ENCODE measurements at regions not wholly inside any gene's neighbourhood (a gene's known extent, or its start where the extent isn't known, plus 50 kb on each side); places are given as distances from the start of the nearest gene placed in this dataset.

DNA sequence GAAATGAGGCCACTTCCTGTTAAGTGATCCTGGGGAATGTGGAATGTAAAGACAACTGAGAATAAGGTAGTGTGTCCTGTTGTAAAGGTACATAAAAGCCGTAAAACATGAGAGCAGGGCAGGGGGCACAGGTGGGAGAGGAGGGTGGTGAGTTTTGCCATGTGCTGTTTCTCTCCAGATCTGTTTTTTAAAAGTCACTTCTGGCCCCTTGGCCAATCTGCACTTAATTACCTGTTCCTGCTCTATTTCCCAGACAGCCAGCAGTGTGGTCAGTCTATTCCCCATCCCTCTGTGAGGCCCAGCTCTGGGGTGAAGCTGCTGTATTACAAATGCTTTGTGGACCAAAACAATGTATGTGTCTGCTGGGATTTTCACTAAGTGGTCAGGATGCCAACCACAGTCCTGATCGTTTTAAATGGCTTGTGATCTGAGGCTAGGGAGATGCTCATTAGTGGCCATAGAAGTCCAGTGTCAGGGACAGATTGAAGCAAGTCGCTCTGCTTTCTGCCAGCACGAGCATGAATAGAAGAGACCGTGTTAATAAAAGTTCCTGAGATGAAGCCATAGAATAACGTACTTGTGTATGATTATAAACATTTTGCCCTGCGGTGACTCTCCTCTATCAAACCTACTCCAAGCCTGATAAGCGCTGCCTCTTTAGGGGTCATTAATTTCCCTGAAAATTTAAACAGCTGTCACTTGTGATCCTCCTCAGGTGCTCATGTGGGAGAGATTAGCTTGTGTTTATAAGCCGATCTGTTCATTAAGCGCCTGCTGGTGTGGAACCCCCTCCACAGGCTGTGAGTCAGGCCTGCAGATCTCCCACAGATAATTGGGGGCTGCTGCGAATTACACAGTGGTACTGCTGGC, 111.8 kb upstream of the CENPW start:
- DNase-seq (peak in 4 of 5 donors; percentile 86 to 94 (median 88)), FAIRE-seq (no peak)
- no peak overlapping the region for H3K9ac ChIP-seq (ENCODE audit: low read length in 3 of 3)
- H3K9me3 ChIP-seq (ENCODE audit: control insufficient read depth in 2 of 3, insufficient read depth in 1 of 3, low read length in 3 of 3) = no peaks in the 10 kb centered on the region
- H3K36me3 ChIP-seq (ENCODE audit: control insufficient read depth in 2 of 3, insufficient read depth in 3 of 3, low read length in 3 of 3) = no peaks in the 10 kb centered on the region
- intact Hi-C loops (cut with DNase I) = no loop called here
- no peak overlapping the region for H3K4me3 ChIP-seq (ENCODE audit: low read length in 3 of 3)
- no peaks in the 10 kb centered on the region for H3K27me3 ChIP-seq (ENCODE audit: control insufficient read depth, insufficient read depth, low read length)
- no peak overlapping the region for H3K27ac ChIP-seq (ENCODE audit: low read depth in 2 of 2, low read length in 2 of 2)
- TF ChIP-seq, protein P1, sequence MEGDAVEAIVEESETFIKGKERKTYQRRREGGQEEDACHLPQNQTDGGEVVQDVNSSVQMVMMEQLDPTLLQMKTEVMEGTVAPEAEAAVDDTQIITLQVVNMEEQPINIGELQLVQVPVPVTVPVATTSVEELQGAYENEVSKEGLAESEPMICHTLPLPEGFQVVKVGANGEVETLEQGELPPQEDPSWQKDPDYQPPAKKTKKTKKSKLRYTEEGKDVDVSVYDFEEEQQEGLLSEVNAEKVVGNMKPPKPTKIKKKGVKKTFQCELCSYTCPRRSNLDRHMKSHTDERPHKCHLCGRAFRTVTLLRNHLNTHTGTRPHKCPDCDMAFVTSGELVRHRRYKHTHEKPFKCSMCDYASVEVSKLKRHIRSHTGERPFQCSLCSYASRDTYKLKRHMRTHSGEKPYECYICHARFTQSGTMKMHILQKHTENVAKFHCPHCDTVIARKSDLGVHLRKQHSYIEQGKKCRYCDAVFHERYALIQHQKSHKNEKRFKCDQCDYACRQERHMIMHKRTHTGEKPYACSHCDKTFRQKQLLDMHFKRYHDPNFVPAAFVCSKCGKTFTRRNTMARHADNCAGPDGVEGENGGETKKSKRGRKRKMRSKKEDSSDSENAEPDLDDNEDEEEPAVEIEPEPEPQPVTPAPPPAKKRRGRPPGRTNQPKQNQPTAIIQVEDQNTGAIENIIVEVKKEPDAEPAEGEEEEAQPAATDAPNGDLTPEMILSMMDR (IDR thresholded peaks at IDR 0.05; ENCODE audit: borderline replicate concordance, extremely low read depth, insufficient read depth) = no peak
- H3K4me1 ChIP-seq (ENCODE audit: control insufficient read depth in 2 of 3, insufficient read depth in 2 of 3, low read depth in 1 of 3, low read length in 3 of 3) = no peaks in the 10 kb centered on the region

DNA sequence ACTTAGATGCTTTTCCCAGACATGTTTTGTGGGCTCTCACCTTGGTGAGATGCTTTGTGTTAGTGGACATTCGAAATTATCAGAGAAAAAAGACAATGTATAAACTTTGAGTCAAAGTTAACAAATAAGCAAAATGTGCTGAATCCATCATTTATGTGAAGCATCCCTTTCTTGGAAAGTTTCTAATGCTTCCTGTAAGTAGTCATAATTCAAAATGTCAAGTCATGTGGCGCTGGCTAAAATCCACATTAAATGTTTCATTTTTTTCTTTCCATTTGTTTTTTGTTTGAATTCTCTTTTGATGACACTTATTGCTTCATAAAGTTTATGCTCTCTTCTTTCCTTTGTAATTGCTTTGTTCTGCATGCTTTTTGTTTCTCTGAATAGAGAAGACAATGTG, 107.2 kb upstream of the CENPW start:
- Histone ChIP-seq H3K36me3 (ENCODE audit: control insufficient read depth in 2 of 3, insufficient read depth in 3 of 3, low read length in 3 of 3) (no peaks in the 10 kb centered on the region), H3K27me3 (ENCODE audit: control insufficient read depth, insufficient read depth, low read length) (no peaks in the 10 kb centered on the region), H3K9me3 (ENCODE audit: control insufficient read depth in 2 of 3, insufficient read depth in 1 of 3, low read length in 3 of 3) (no peaks in the 10 kb centered on the region), H3K4me1 (ENCODE audit: control insufficient read depth in 2 of 3, insufficient read depth in 2 of 3, low read depth in 1 of 3, low read length in 3 of 3) (no peaks in the 10 kb centered on the region), H3K9ac (ENCODE audit: low read length in 3 of 3) (no peak overlapping the region), H3K4me3 (ENCODE audit: low read length in 3 of 3) (no peak overlapping the region), H3K27ac (ENCODE audit: low read depth in 2 of 2, low read length in 2 of 2) (no peak overlapping the region)
- TF ChIP-seq, protein P1 (IDR thresholded peaks at IDR 0.05; ENCODE audit: borderline replicate concordance, extremely low read depth, insufficient read depth) = no peak
- DNase-seq = peak in 1 of 5 donors; percentile 35
- FAIRE-seq = no peak
- intact Hi-C loops (cut with DNase I) = no loop called here

DNA sequence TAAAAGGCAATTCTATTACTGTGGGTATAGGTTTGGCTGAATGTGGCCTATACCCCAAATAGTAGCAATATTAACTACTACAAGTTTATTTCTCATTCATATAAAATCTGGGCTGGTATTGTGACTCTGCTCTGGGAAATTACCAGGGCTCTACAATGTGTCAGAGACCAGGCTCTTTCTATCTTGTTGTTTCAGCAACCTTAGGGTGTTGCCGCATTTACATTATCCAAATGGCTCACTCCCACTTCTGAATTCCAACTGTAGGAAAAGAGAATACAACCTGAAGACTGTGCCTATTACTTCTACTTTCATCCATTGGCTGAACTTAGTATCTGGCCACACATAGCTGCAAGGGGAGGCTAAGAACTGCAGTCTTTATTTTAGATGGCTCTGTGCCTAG, 106.7 kb upstream of the CENPW start:
- no peaks in the 10 kb centered on the region for H3K4me1 ChIP-seq (ENCODE audit: control insufficient read depth in 2 of 3, insufficient read depth in 2 of 3, low read depth in 1 of 3, low read length in 3 of 3)
- H3K36me3 ChIP-seq (ENCODE audit: control insufficient read depth in 2 of 3, insufficient read depth in 3 of 3, low read length in 3 of 3) = no peaks in the 10 kb centered on the region
- H3K4me3 ChIP-seq (ENCODE audit: low read length in 3 of 3) = no peak overlapping the region
- no peak for FAIRE-seq
- no peaks in the 10 kb centered on the region for H3K27me3 ChIP-seq (ENCODE audit: control insufficient read depth, insufficient read depth, low read length)
- H3K9me3 ChIP-seq (ENCODE audit: control insufficient read depth in 2 of 3, insufficient read depth in 1 of 3, low read length in 3 of 3) = no peaks in the 10 kb centered on the region
- no peak for DNase-seq
- TF ChIP-seq, protein P1 (IDR thresholded peaks at IDR 0.05; ENCODE audit: borderline replicate concordance, extremely low read depth, insufficient read depth) = no peak
- intact Hi-C loops (cut with DNase I) = no loop called here
- H3K27ac ChIP-seq (ENCODE audit: low read depth in 2 of 2, low read length in 2 of 2) = no peak overlapping the region
- no peak overlapping the region for H3K9ac ChIP-seq (ENCODE audit: low read length in 3 of 3)

Measured in kidney (tissue), 13 donors.